CD4-positive, alpha-beta T cell treated with Interleukin-10 for 1 hour (primary cell): ENCODE measurements at regions not wholly inside any gene's neighbourhood (a gene's known extent, or its start where the extent isn't known, plus 50 kb on each side); places are given as distances from the start of the nearest gene placed in this dataset.

Experiments used
- DNase-seq: peaks from one replicate; pipeline ENCODE4 v3.0.0-alpha.2; 2020

- no peak for DNase-seq
These were observed 63.7 kb upstream of the FMR1 start for GRCh38 chrX:147847999-147848398.

GRCh38 chrX:147848543-147849443 lies 62.9 kb upstream of the FMR1 start:
- no peak for DNase-seq

GRCh38 chrX:147850875-147851274 lies 60.8 kb upstream of the FMR1 start:
- DNase-seq = no peak

GRCh38 chrX:147853701-147854100 lies 58.0 kb upstream of the FMR1 start:
- no peak for DNase-seq

- DNase-seq = no peak
These were observed 52.1 kb upstream of the FMR1 start for GRCh38 chrX:147859666-147860065.
